SH-SY5Y (cell line): ENCODE measurements at regions not wholly inside any gene's neighbourhood (a gene's known extent, or its start where the extent isn't known, plus 50 kb on each side); places are given as distances from the start of the nearest gene placed in this dataset.

Experiments used
- GATA2 ChIP-seq: IDR thresholded peaks from 2 replicates; pipeline ENCODE4 v1.6.1; 2011; ENCODE audit warnings: mild to moderate bottlenecking, low read depth, low read length
- GATA3 ChIP-seq: IDR thresholded peaks from 2 replicates; pipeline ENCODE4 v1.6.1; 2011; ENCODE audit warnings: low read depth, mild to moderate bottlenecking, low read length, moderate library complexity

DNA sequence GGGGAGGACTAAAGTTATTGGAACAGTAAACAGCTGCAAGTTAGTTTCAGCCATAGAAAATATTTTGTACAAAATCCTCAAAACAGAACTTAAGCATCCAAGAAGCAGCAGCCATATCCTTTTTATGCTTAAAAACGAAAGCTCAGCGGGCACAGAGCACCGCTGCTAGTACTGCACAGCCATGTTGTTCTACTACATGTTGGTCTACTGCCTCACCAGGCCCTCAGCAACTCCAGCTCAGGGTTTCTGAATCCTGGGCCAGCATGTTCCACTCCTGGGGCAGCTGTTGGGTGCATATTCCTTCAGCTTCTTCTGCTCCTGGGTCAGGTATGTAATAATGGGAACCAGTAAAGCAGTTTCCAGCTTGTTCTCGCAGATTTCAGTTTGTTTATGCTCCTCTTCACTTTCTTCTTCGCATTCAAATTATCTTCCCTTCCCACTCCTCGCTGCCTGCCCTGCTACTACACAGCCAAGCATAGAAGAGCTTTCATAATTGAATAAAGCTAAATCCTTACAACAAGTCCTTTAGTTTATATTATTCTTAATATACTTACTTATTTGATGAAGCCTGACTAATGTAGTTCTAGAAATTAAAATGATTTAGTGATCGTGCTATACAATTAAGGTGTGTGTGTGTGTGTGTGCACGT, 820.5 kb upstream of the ATXN8OS start:
- TF ChIP-seq GATA2 (no peak), GATA3 (no peak)
